Esophagus muscularis mucosa (tissue), 4 donors: ENCODE measurements at regions not wholly inside any gene's neighbourhood (a gene's known extent, or its start where the extent isn't known, plus 50 kb on each side); places are given as distances from the start of the nearest gene placed in this dataset.
"Not testable (repeated sequence)": the region's sequence is repeated elsewhere in the genome, so short reads cannot be mapped to it uniquely, and the experiment has no call there.

Experiments
- CTCF ChIP-seq, 3 experiments: fragments of 200-600 bp in 2 of 3; fragments of 450-650 bp in 1 of 3; sonication (generic) in 2 of 3; IDR thresholded peaks; one replicate each; pipeline ENCODE4 v1.5.1; 2017 to 2019; ENCODE audit warnings: antibody characterized with exemption in 3 of 3, mild to moderate bottlenecking in 2 of 3, moderate library complexity in 1 of 3
- EP300 ChIP-seq: sonication (generic); formaldehyde crosslinking; IDR thresholded peaks from one replicate; pipeline ENCODE4 v1.6.1; 2017; ENCODE audit warnings: antibody characterized with exemption
- POLR2A ChIP-seq: fragments of 450-650 bp; IDR thresholded peaks from one replicate; pipeline ENCODE4 v1.6.1; 2017; ENCODE audit warnings: antibody characterized with exemption, moderate library complexity, mild to moderate bottlenecking, low read depth
- POLR2AphosphoS5 ChIP-seq, 2 donors: sonication (generic); formaldehyde crosslinking; IDR thresholded peaks; one replicate each; pipeline ENCODE4 v1.6.1; 2017; ENCODE audit warnings: antibody characterized with exemption in 2 of 2

GRCh38 chr3:144749536-144750253 lies 778.1 kb downstream of the DIPK2A start:
- TF ChIP-seq CTCF (IDR thresholded peaks at IDR 0.05); POLR2AphosphoS5 (IDR thresholded peaks at IDR 0.05); POLR2A; EP300: not testable (repeated sequence)
